ENCODE measurements at regions not wholly inside any gene's neighbourhood (a gene's known extent, or its start where the extent isn't known, plus 50 kb on each side); places are given as distances from the start of the nearest gene placed in this dataset.

GRCh38 chr5:121503111-121503840 is 348.4 kb upstream of the FTMT start:
- Histone ChIP-seq H3K9me3 (ENCODE audit: control insufficient read depth in 1 of 2, low read length in 2 of 2) (no peaks in the 10 kb centered on the region), H3K4me3 (ENCODE audit: low read depth in 1 of 2, low read length in 2 of 2) (no peak overlapping the region), H3K27ac (ENCODE audit: low read length) (no peak overlapping the region), H3K4me1 (ENCODE audit: control insufficient read depth in 1 of 2, insufficient read depth in 2 of 2, low read length in 2 of 2) (no peaks in the 10 kb centered on the region), H3K36me3 (ENCODE audit: control insufficient read depth in 1 of 2, insufficient read depth in 2 of 2, low read length in 2 of 2) (no peaks in the 10 kb centered on the region), H3K27me3 (ENCODE audit: low read depth, low read length) (no peaks in the 10 kb centered on the region)

- H3K9me3 ChIP-seq (ENCODE audit: control insufficient read depth in 1 of 2, low read length in 2 of 2) = no peaks in the 10 kb centered on the region
- H3K27me3 ChIP-seq (ENCODE audit: low read depth, low read length) = no peaks in the 10 kb centered on the region
- H3K36me3 ChIP-seq (ENCODE audit: control insufficient read depth in 1 of 2, insufficient read depth in 2 of 2, low read length in 2 of 2) = no peaks in the 10 kb centered on the region
- H3K4me1 ChIP-seq (ENCODE audit: control insufficient read depth in 1 of 2, insufficient read depth in 2 of 2, low read length in 2 of 2) = no peaks in the 10 kb centered on the region
- no peak overlapping the region for H3K27ac ChIP-seq (ENCODE audit: low read length)
- no peak overlapping the region for H3K4me3 ChIP-seq (ENCODE audit: low read depth in 1 of 2, low read length in 2 of 2)
These were observed 334.7 kb upstream of the FTMT start for GRCh38 chr5:121516997-121517396.

- peaks cover 0 to 6% of the 10 kb centered on the region in 2 donors for H3K9me3 ChIP-seq (ENCODE audit: control insufficient read depth in 1 of 2, low read length in 2 of 2)
- no peaks in the 10 kb centered on the region for H3K36me3 ChIP-seq (ENCODE audit: control insufficient read depth in 1 of 2, insufficient read depth in 2 of 2, low read length in 2 of 2)
- no peak overlapping the region for H3K27ac ChIP-seq (ENCODE audit: low read length)
- H3K4me3 ChIP-seq (ENCODE audit: low read depth in 1 of 2, low read length in 2 of 2) = no peak overlapping the region
- H3K27me3 ChIP-seq (ENCODE audit: low read depth, low read length) = no peaks in the 10 kb centered on the region
- no peaks in the 10 kb centered on the region for H3K4me1 ChIP-seq (ENCODE audit: control insufficient read depth in 1 of 2, insufficient read depth in 2 of 2, low read length in 2 of 2)
These were observed 326.0 kb upstream of the FTMT start for GRCh38 chr5:121525706-121526105.

GRCh38 chr5:121526908-121527307 is 324.8 kb upstream of the FTMT start:
- Histone ChIP-seq H3K4me1 (ENCODE audit: control insufficient read depth in 1 of 2, insufficient read depth in 2 of 2, low read length in 2 of 2) (no peaks in the 10 kb centered on the region), H3K36me3 (ENCODE audit: control insufficient read depth in 1 of 2, insufficient read depth in 2 of 2, low read length in 2 of 2) (no peaks in the 10 kb centered on the region), H3K27me3 (ENCODE audit: low read depth, low read length) (no peaks in the 10 kb centered on the region), H3K4me3 (ENCODE audit: low read depth in 1 of 2, low read length in 2 of 2) (no peak overlapping the region), H3K9me3 (ENCODE audit: control insufficient read depth in 1 of 2, low read length in 2 of 2) (peaks cover 0 to 6% of the 10 kb centered on the region in 2 donors), H3K27ac (ENCODE audit: low read length) (no peak overlapping the region)

- Histone ChIP-seq H3K27ac (ENCODE audit: low read length) (no peak overlapping the region), H3K27me3 (ENCODE audit: low read depth, low read length) (no peaks in the 10 kb centered on the region), H3K9me3 (ENCODE audit: control insufficient read depth in 1 of 2, low read length in 2 of 2) (no peaks in the 10 kb centered on the region), H3K36me3 (ENCODE audit: control insufficient read depth in 1 of 2, insufficient read depth in 2 of 2, low read length in 2 of 2) (no peaks in the 10 kb centered on the region), H3K4me3 (ENCODE audit: low read depth in 1 of 2, low read length in 2 of 2) (no peak overlapping the region), H3K4me1 (ENCODE audit: control insufficient read depth in 1 of 2, insufficient read depth in 2 of 2, low read length in 2 of 2) (no peaks in the 10 kb centered on the region)
These were observed 317.9 kb upstream of the FTMT start for GRCh38 chr5:121533814-121534213.

GRCh38 chr5:121550989-121551388 is 300.7 kb upstream of the FTMT start:
- H3K9me3 ChIP-seq (ENCODE audit: control insufficient read depth in 1 of 2, low read length in 2 of 2) = no peaks in the 10 kb centered on the region
- no peaks in the 10 kb centered on the region for H3K4me1 ChIP-seq (ENCODE audit: control insufficient read depth in 1 of 2, insufficient read depth in 2 of 2, low read length in 2 of 2)
- no peak overlapping the region for H3K4me3 ChIP-seq (ENCODE audit: low read depth in 1 of 2, low read length in 2 of 2)
- no peaks in the 10 kb centered on the region for H3K36me3 ChIP-seq (ENCODE audit: control insufficient read depth in 1 of 2, insufficient read depth in 2 of 2, low read length in 2 of 2)
- no peak overlapping the region for H3K27ac ChIP-seq (ENCODE audit: low read length)
- H3K27me3 ChIP-seq (ENCODE audit: low read depth, low read length) = no peaks in the 10 kb centered on the region

GRCh38 chr5:121559832-121560231 is 291.9 kb upstream of the FTMT start:
- Histone ChIP-seq H3K4me3 (ENCODE audit: low read depth in 1 of 2, low read length in 2 of 2) (no peak overlapping the region), H3K4me1 (ENCODE audit: control insufficient read depth in 1 of 2, insufficient read depth in 2 of 2, low read length in 2 of 2) (no peaks in the 10 kb centered on the region), H3K9me3 (ENCODE audit: control insufficient read depth in 1 of 2, low read length in 2 of 2) (no peaks in the 10 kb centered on the region), H3K27me3 (ENCODE audit: low read depth, low read length) (no peaks in the 10 kb centered on the region), H3K27ac (ENCODE audit: low read length) (no peak overlapping the region), H3K36me3 (ENCODE audit: control insufficient read depth in 1 of 2, insufficient read depth in 2 of 2, low read length in 2 of 2) (no peaks in the 10 kb centered on the region)

- Histone ChIP-seq H3K36me3 (ENCODE audit: control insufficient read depth in 1 of 2, insufficient read depth in 2 of 2, low read length in 2 of 2) (no peaks in the 10 kb centered on the region), H3K4me3 (ENCODE audit: low read depth in 1 of 2, low read length in 2 of 2) (no peak overlapping the region), H3K27me3 (ENCODE audit: low read depth, low read length) (no peaks in the 10 kb centered on the region), H3K4me1 (ENCODE audit: control insufficient read depth in 1 of 2, insufficient read depth in 2 of 2, low read length in 2 of 2) (no peaks in the 10 kb centered on the region), H3K9me3 (ENCODE audit: control insufficient read depth in 1 of 2, low read length in 2 of 2) (no peaks in the 10 kb centered on the region), H3K27ac (ENCODE audit: low read length) (no peak overlapping the region)
These were observed 279.6 kb upstream of the FTMT start for GRCh38 chr5:121572061-121572460.

GRCh38 chr5:121573721-121574382 is 277.8 kb upstream of the FTMT start:
- Histone ChIP-seq H3K27ac (ENCODE audit: low read length) (no peak overlapping the region), H3K27me3 (ENCODE audit: low read depth, low read length) (no peaks in the 10 kb centered on the region), H3K36me3 (ENCODE audit: control insufficient read depth in 1 of 2, insufficient read depth in 2 of 2, low read length in 2 of 2) (no peaks in the 10 kb centered on the region), H3K4me3 (ENCODE audit: low read depth in 1 of 2, low read length in 2 of 2) (no peak overlapping the region), H3K4me1 (ENCODE audit: control insufficient read depth in 1 of 2, insufficient read depth in 2 of 2, low read length in 2 of 2) (no peaks in the 10 kb centered on the region), H3K9me3 (ENCODE audit: control insufficient read depth in 1 of 2, low read length in 2 of 2) (no peaks in the 10 kb centered on the region)

- H3K4me3 ChIP-seq (ENCODE audit: low read depth in 1 of 2, low read length in 2 of 2) = no peak overlapping the region
- H3K27me3 ChIP-seq (ENCODE audit: low read depth, low read length) = no peaks in the 10 kb centered on the region
- H3K4me1 ChIP-seq (ENCODE audit: control insufficient read depth in 1 of 2, insufficient read depth in 2 of 2, low read length in 2 of 2) = no peaks in the 10 kb centered on the region
- H3K36me3 ChIP-seq (ENCODE audit: control insufficient read depth in 1 of 2, insufficient read depth in 2 of 2, low read length in 2 of 2) = no peaks in the 10 kb centered on the region
- H3K9me3 ChIP-seq (ENCODE audit: control insufficient read depth in 1 of 2, low read length in 2 of 2) = no peaks in the 10 kb centered on the region
- no peak overlapping the region for H3K27ac ChIP-seq (ENCODE audit: low read length)
These were observed 270.1 kb upstream of the FTMT start for GRCh38 chr5:121581588-121581987.

- peaks cover 0 to 5% of the 10 kb centered on the region in 2 donors for H3K9me3 ChIP-seq (ENCODE audit: control insufficient read depth in 1 of 2, low read length in 2 of 2)
- no peak overlapping the region for H3K4me3 ChIP-seq (ENCODE audit: low read depth in 1 of 2, low read length in 2 of 2)
- no peak overlapping the region for H3K27ac ChIP-seq (ENCODE audit: low read length)
- H3K27me3 ChIP-seq (ENCODE audit: low read depth, low read length) = no peaks in the 10 kb centered on the region
- H3K36me3 ChIP-seq (ENCODE audit: control insufficient read depth in 1 of 2, insufficient read depth in 2 of 2, low read length in 2 of 2) = no peaks in the 10 kb centered on the region
- H3K4me1 ChIP-seq (ENCODE audit: control insufficient read depth in 1 of 2, insufficient read depth in 2 of 2, low read length in 2 of 2) = no peaks in the 10 kb centered on the region
These were observed 254.8 kb upstream of the FTMT start for GRCh38 chr5:121596882-121597281.

GRCh38 chr5:121608826-121609225 is 242.9 kb upstream of the FTMT start:
- Histone ChIP-seq H3K27me3 (ENCODE audit: low read depth, low read length) (no peaks in the 10 kb centered on the region), H3K4me1 (ENCODE audit: control insufficient read depth in 1 of 2, insufficient read depth in 2 of 2, low read length in 2 of 2) (no peaks in the 10 kb centered on the region), H3K36me3 (ENCODE audit: control insufficient read depth in 1 of 2, insufficient read depth in 2 of 2, low read length in 2 of 2) (no peaks in the 10 kb centered on the region), H3K9me3 (ENCODE audit: control insufficient read depth in 1 of 2, low read length in 2 of 2) (peaks cover 0 to 3% of the 10 kb centered on the region in 2 donors), H3K27ac (ENCODE audit: low read length) (no peak overlapping the region), H3K4me3 (ENCODE audit: low read depth in 1 of 2, low read length in 2 of 2) (no peak overlapping the region)
